OCI-LY3 (cell line): ENCODE measurements at regions not wholly inside any gene's neighbourhood (a gene's known extent, or its start where the extent isn't known, plus 50 kb on each side); places are given as distances from the start of the nearest gene placed in this dataset.

Source experiments
- EZH2phosphoT487 ChIP-seq: fragments of 200-600 bp; shearing (Covaris generic); IDR thresholded peaks from 2 replicates; pipeline ENCODE4 v1.6.1; 2018; ENCODE audit warnings: antibody characterized with exemption, mixed run types, low read depth
- TF ChIP-seq, protein P1 (sequence below): fragments of 200-600, 300-600 bp; sonication (generic); IDR thresholded peaks from 2 replicates; pipeline ENCODE4 v1.5.1; 2014; ENCODE audit warnings: antibody characterized with exemption, low read length, low read depth

DNA sequence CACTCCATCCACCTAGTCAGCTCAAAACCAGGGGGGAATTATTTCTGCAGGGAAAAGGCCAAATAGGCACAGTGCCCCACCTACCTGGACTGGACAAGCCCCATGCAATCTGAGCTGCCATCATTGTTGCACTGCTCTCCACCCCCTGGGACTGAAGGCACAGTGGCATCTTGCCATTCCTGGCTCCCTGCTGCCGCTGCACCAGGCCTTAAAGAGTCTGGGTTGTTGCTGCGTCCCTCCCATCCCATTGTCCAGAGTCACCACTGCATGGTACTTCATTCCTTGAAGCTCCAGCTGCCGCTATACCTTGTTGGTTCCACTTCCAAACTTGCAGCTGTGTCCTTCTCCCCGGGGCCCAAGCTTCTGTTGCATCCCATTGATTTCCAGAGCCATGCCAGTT, 629.7 kb downstream of the STIM2 start:
- TF ChIP-seq, protein P1, sequence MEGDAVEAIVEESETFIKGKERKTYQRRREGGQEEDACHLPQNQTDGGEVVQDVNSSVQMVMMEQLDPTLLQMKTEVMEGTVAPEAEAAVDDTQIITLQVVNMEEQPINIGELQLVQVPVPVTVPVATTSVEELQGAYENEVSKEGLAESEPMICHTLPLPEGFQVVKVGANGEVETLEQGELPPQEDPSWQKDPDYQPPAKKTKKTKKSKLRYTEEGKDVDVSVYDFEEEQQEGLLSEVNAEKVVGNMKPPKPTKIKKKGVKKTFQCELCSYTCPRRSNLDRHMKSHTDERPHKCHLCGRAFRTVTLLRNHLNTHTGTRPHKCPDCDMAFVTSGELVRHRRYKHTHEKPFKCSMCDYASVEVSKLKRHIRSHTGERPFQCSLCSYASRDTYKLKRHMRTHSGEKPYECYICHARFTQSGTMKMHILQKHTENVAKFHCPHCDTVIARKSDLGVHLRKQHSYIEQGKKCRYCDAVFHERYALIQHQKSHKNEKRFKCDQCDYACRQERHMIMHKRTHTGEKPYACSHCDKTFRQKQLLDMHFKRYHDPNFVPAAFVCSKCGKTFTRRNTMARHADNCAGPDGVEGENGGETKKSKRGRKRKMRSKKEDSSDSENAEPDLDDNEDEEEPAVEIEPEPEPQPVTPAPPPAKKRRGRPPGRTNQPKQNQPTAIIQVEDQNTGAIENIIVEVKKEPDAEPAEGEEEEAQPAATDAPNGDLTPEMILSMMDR: no peak
- no peak for TF ChIP-seq EZH2phosphoT487
